Cardiac muscle cell (in vitro differentiated cells and primary cell): ENCODE measurements at regions not wholly inside any gene's neighbourhood (a gene's known extent, or its start where the extent isn't known, plus 50 kb on each side); places are given as distances from the start of the nearest gene placed in this dataset.

ENCODE experiments used
- DNase-seq, 2 donors: peaks; one replicate each; pipeline versions ENCODE4 v3.0.0 to v3.0.0-alpha.2; 2010 to 2017; ENCODE audit warnings: low read depth in 1 of 2, low spot score in 1 of 2
- H3K27ac ChIP-seq: fragments of 200-600 bp; sonication (generic); 2 replicates; pipeline ENCODE4 v1.5.1; 2016
- H3K27me3 ChIP-seq: fragments of 200-600 bp; sonication (generic); 2 replicates; pipeline ENCODE4 v1.6.0; 2016; ENCODE audit warnings: control low read depth
- H3K36me3 ChIP-seq: fragments of 200-600 bp; sonication (generic); 2 replicates; pipeline ENCODE4 v1.5.1; 2016; ENCODE audit warnings: control low read depth
- H3K4me1 ChIP-seq: fragments of 200-600 bp; sonication (generic); 2 replicates; pipeline ENCODE4 v1.8.1; 2017; ENCODE audit warnings: low read depth, mild to moderate bottlenecking, mixed run types
- H3K4me3 ChIP-seq: fragments of 200-600 bp; sonication (generic); 2 replicates; pipeline ENCODE4 v1.5.1; 2016; ENCODE audit warnings: mild to moderate bottlenecking
- H3K9me3 ChIP-seq: fragments of 200-600 bp; sonication (generic); 2 replicates; pipeline ENCODE4 v1.5.1; 2017; ENCODE audit warnings: low read depth, mild to moderate bottlenecking, control low read depth
- CTCF ChIP-seq: IDR thresholded peaks from 2 replicates; pipeline ENCODE4 v1.5.1; 2012; ENCODE audit warnings: low read depth, mild to moderate bottlenecking, low read length

GRCh38 chr4:137131201-137131600 lies 401.1 kb downstream of the PCDH18 start:
- no peak for DNase-seq
- no peak overlapping the region for H3K27ac ChIP-seq
- H3K4me1 ChIP-seq = no peaks in the 10 kb centered on the region
- H3K36me3 ChIP-seq = no peaks in the 10 kb centered on the region
- no peak overlapping the region for H3K4me3 ChIP-seq
- no peaks in the 10 kb centered on the region for H3K9me3 ChIP-seq
- H3K27me3 ChIP-seq = no peaks in the 10 kb centered on the region
- TF ChIP-seq CTCF = no peak

GRCh38 chr4:137129845-137130244 lies 402.4 kb downstream of the PCDH18 start:
- Histone ChIP-seq H3K4me1 (no peaks in the 10 kb centered on the region), H3K27me3 (no peaks in the 10 kb centered on the region), H3K36me3 (no peaks in the 10 kb centered on the region), H3K27ac (no peak overlapping the region), H3K9me3 (no peaks in the 10 kb centered on the region), H3K4me3 (no peak overlapping the region)
- DNase-seq = no peak
- TF ChIP-seq CTCF = no peak

GRCh38 chr4:137129441-137129840 lies 402.9 kb downstream of the PCDH18 start:
- H3K4me1 ChIP-seq = no peaks in the 10 kb centered on the region
- H3K9me3 ChIP-seq = no peaks in the 10 kb centered on the region
- TF ChIP-seq CTCF = no peak
- H3K27me3 ChIP-seq = no peaks in the 10 kb centered on the region
- no peak overlapping the region for H3K4me3 ChIP-seq
- peak in 1 of 2 donors; percentile 5 for DNase-seq
- H3K27ac ChIP-seq = no peak overlapping the region
- H3K36me3 ChIP-seq = no peaks in the 10 kb centered on the region

GRCh38 chr4:137125011-137125410 lies 407.3 kb downstream of the PCDH18 start:
- Histone ChIP-seq H3K4me1 (peaks cover 4% of the 10 kb centered on the region), H3K9me3 (no peaks in the 10 kb centered on the region), H3K27me3 (no peaks in the 10 kb centered on the region), H3K4me3 (no peak overlapping the region), H3K27ac (no peak overlapping the region), H3K36me3 (no peaks in the 10 kb centered on the region)
- peak in 1 of 2 donors; percentile 37 for DNase-seq
- TF ChIP-seq CTCF = no peak

GRCh38 chr4:137124278-137124932 lies 407.9 kb downstream of the PCDH18 start:
- Histone ChIP-seq H3K9me3 (no peaks in the 10 kb centered on the region), H3K36me3 (no peaks in the 10 kb centered on the region), H3K4me3 (no peak overlapping the region), H3K27ac (no peak overlapping the region), H3K4me1 (peaks cover 4% of the 10 kb centered on the region), H3K27me3 (no peaks in the 10 kb centered on the region)
- peak; percentile 60 to 82 for DNase-seq
- peak; percentile 64 for TF ChIP-seq CTCF
